ENCODE measurements at regions not wholly inside any gene's neighbourhood (a gene's known extent, or its start where the extent isn't known, plus 50 kb on each side); places are given as distances from the start of the nearest gene placed in this dataset.
"Not testable (repeated sequence)": the region's sequence is repeated elsewhere in the genome, so short reads cannot be mapped to it uniquely, and the experiment has no call there.

- peak; percentile 43 for DNase-seq
These were observed 123.6 kb upstream of the TNPO1 start for GRCh38 chr5:72692651-72693442.

DNA sequence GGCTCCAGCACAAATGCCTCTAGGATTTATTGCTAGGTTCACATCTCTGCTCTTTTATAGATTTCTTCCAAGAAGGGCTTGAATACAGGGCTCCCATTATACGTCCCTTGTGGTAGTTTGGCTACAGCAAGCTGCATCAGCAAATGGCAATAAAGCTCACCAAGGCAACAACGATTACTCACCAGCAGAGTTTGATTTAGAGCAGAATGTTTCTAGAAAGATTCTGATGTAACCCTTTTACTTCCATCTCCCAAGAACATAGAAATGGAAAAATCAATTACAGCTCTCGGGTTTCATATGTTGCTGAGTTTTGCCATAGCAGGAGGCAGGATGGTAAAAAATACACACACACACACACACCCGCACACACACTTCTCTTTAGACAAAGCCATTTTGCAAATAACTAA is 124.2 kb upstream of the TNPO1 start:
- DNase-seq: peak; percentile 86

DNA sequence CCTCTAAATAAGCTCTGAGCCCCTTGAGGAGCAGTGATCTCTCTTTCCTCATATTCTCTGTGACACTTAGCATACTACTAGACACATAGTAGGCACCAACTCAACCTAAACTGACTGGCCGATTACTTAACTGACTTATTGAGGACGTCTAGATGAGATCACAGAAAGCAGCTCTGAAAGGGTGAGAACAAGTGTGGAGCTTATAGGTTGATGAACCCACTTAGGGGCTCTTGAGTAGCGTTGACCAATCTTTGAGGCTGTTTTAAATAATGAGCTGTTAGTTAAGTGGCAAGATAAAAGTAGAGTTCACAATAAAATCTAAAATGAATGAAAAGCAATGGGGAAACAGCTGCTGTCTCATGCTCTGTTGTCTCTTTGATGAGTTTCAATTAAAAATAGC is 124.7 kb upstream of the TNPO1 start:
- peak; percentile 80 for DNase-seq

- DNase-seq: no peak
These were observed 127.5 kb upstream of the TNPO1 start for GRCh38 chr5:72688916-72689315.

- no peak for DNase-seq
These were observed 129.2 kb upstream of the TNPO1 start for GRCh38 chr5:72687288-72687687.

GRCh38 chr5:72682561-72682960 is 133.9 kb upstream of the TNPO1 start:
- DNase-seq: no peak

DNA sequence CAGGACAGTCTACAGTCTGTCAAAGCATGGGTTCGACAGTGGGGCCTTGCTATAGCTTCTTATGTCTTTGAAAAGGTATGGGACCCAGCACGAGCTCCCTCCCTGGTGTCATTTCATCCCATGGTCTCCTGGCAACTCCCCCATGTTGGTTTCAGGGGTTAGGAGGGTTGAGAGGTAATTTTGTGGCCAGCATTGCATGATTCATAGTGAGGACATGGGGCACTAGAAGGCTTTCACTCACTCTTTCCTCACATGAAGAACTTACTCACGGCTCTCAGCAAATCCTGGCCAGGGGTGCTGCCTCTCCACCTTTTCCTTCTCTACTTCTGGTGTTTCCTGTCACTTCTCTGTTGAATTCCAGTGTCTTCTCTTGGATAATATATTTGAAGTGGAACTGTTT is 134.7 kb upstream of the TNPO1 start:
- DNase-seq: no peak

GRCh38 chr5:72677447-72677846 is 139.0 kb upstream of the TNPO1 start:
- no peak for DNase-seq

- not testable (repeated sequence) for DNase-seq
These were observed 139.6 kb upstream of the TNPO1 start for GRCh38 chr5:72676831-72677230.

DNA sequence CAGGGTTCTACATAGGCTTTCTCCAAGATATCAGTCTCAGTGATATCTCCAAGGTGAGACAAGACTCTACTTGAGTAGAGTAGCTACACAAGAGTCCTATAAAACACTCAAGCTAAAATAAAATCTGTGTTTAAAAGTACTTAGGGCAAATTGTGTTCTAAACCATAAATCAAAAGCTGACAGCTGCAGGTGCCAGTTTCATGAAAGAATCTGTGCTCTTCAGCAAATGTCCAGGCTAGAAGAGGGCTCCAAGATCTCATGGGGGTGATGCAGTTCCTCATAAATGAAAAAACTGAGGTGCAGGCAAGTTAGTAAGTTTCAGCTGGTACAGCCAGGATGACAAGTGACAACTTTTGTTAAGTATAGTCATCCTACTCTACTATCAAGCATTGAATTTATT is 142.8 kb upstream of the TNPO1 start:
- peak; percentile 55 for DNase-seq

DNA sequence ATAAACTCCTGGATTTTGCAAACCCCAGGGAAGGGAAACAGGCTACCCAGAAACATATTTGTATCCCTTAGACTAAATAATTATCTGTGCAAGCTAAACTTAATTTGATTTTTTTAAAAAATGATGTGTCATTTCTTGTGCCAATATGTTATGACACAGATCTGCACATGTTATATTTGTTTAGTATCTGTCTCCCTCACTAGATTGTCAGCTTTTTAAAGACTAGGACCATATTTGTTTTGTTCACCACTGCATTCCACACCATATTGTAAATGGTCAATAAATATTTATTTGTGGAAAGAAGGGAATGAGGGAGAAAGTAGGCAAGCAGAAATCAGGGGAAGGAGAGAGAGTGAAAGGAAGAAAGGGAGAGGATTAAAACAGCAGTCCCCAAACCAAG is 143.3 kb upstream of the TNPO1 start:
- DNase-seq: no peak

DNA sequence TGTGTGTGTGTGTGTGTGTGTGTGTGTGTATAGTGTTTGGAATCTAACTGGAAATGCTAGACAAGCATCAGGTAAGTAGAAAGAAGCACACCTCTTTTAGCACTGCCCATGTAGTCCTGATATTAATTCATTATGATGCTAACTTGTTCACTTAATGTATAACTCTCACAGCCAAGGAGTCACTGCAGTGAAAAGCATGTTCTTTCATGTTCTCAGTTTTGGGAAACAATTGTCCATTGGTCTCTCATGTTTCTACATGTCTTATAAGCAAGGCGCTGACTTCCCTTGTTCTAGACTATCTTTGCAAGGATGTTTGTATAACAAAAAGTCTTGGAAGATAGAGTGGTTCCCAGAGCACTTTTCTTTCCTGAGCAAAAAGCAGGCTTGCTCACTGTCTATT is 148.8 kb upstream of the TNPO1 start:
- DNase-seq: no peak

- DNase-seq: no peak
These were observed 153.5 kb upstream of the TNPO1 start for GRCh38 chr5:72662936-72663335.

DNA sequence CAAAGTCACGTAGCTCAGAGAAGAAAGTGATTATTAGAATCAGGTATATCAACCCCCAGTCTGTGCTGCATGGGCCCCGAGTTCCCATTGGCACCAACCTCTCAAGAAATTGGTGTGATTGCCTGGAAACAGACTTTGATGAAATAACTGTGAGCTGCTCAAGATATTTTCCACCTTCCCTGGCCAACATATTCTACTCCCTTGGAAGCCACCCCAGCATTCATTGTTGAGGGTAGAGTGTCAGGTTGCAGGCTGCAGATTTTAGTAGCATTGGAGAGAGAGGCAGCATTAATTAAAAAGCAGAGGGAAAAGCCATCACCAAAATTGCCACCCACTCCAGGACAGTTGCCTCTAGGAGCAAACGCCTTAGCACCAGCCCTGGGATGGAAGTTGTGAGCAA is 154.2 kb upstream of the TNPO1 start:
- DNase-seq: peak; percentile 14

GRCh38 chr5:72661405-72661804 is 154.2 kb upstream of the ZNF366 start:
- no peak for DNase-seq

- no peak for DNase-seq
These were observed 152.5 kb upstream of the ZNF366 start for GRCh38 chr5:72659726-72660125.

- DNase-seq: no peak
These were observed 151.7 kb upstream of the ZNF366 start for GRCh38 chr5:72658761-72659540.

DNA sequence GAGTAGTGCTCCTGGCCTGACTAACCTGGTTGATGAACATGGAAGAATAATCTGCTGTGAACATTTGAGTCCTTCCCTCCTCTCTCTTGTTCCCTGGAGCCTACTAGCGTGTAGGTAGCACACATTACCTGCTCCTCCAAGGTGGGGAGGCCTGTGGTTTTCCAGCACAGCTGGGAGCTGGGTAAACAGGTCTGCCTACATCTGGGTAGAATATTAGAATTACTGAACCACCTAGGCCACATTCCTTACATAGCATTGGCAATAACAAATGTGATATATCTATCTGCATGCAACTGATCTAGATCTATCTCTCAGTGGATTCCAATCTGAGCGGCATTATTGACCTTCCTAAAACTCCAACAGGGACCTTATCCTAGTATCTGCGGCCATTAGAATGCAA is 151.0 kb upstream of the ZNF366 start:
- no peak for DNase-seq

GRCh38 chr5:72656756-72657513 is 149.7 kb upstream of the ZNF366 start:
- DNase-seq: no peak

DNA sequence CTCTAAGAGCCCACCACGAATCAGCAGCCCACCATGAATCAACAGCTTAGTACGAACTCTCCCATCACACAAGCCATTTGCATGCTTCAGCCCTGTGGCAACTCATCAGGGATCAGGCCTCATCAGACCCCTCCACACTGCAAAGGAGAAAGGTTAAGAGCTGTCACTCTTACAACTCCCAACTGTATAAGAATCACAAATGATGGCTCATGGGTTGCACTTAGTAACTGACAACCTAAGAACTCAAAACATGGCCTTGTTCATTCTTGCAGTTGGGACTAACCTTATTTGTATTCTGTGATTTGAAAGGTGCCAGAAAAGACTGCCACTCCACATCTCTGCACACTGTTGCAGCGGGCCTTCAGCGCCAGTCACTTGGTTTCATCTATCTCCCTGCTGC is 149.1 kb upstream of the ZNF366 start:
- no peak for DNase-seq

- peak; percentile 24 for DNase-seq
These were observed 147.0 kb upstream of the ZNF366 start for GRCh38 chr5:72654231-72654630.

DNA sequence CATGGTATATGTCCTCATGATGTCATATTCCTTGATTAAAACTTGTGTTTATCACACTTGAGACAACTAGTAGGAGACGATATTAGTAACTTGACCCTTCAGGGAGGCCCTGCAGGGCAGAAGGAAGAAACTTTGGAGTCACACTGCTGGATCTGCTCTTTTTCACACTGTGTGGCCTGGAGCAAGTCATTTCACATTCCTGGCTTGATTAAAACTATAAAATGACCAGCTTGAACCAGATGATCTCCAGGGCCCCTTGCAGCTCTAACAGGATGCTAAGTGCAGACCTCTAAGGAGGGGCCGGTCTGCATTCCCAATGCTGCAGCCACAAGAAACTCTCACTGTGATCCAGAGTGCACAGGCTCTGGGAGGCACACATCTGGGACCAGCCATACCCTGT is 146.4 kb upstream of the ZNF366 start:
- no peak for DNase-seq

- no peak for DNase-seq
These were observed 144.6 kb upstream of the ZNF366 start for GRCh38 chr5:72651779-72652178.

- no peak for DNase-seq
These were observed 143.9 kb upstream of the ZNF366 start for GRCh38 chr5:72651109-72651508.
